ENCODE measurements at regions not wholly inside any gene's neighbourhood (a gene's known extent, or its start where the extent isn't known, plus 50 kb on each side); places are given as distances from the start of the nearest gene placed in this dataset.

DNA sequence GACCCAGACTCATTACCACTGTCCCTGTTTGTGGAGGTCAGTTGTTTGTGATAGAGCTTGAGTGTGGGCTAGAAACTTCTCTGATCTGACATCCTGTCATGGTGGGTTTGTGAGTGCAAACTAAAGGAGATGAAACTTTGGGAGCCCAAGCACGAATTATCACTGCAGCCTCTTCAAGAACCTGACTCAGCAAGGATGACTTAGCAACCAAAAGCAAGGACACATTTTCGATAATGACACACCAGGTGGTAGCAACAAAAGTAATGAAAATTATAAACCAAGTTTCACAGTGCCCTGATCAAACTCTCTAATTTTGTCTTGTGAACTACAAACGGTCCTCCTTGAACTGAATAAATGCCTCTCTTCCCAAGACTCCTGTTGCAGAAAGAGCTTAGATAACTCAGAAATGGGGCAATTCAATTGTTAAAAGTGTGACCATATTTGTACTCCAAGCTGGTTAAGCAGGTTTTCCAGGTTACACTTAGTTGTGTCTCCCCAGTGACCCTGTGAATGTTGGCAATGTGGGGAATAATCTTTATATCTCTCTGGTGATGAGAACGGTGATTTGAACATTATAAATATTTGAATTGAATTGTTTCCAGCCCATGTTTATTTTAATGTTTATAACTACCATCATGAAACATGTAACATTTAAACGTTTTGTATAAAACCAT is 52.6 kb upstream of the ATP8A1 start:
- no peak overlapping the region for H2BK15ac ChIP-seq (ENCODE audit: low read depth, low read length)
- H3K23ac ChIP-seq (ENCODE audit: low read depth, low read length), result no peak overlapping the region
- no peak overlapping the region for H2AFZ ChIP-seq (replicated peaks; ENCODE audit: low read length, poor library complexity)
- H3K4me3 ChIP-seq (ENCODE audit: insufficient read depth, low read depth, low read length), result no peak overlapping the region
- H3K36me3 ChIP-seq (ENCODE audit: control insufficient read depth, insufficient read depth, low read length), result no peaks in the 10 kb centered on the region
- intact Hi-C loops (cut with micrococcal nuclease), result no loop called here
- dilution Hi-C loops (cut with HindIII; ENCODE audit: low sequenced_read_pairs, unreplicated experiment), result no loop called here
- H3K18ac ChIP-seq (ENCODE audit: low read depth, low read length), result no peak overlapping the region
- no peak overlapping the region for H3K27ac ChIP-seq (ENCODE audit: insufficient read depth, low read length)
- in situ Hi-C loops (cut with MboI; ENCODE audit: low sequenced_read_pairs), result no loop called here
- no peak overlapping the region for H2AK9ac ChIP-seq (replicated peaks; ENCODE audit: low read depth, low read length, poor library complexity)
- H3K27me3 ChIP-seq (ENCODE audit: control insufficient read depth, insufficient read depth, low read length), result no peaks in the 10 kb centered on the region
- POLR2A ChIA-PET (ENCODE audit: unreplicated experiment), result no interaction called here
- no peak overlapping the region for H3K4me2 ChIP-seq (ENCODE audit: low read depth, low read length)
- no CpG with 5 or more reads among the region's 5 CpGs for WGBS, 2 experiments (ENCODE audit: extremely low coverage in 2 of 2, insufficient read length in 1 of 2)
- H3K9me3 ChIP-seq (ENCODE audit: control insufficient read depth, insufficient read depth, low read length), result no peaks in the 10 kb centered on the region
- ATAC-seq (ENCODE audit: low read depth), result no peak
- no peak overlapping the region for H2BK5ac ChIP-seq (ENCODE audit: low read depth, low read length, poor library complexity, severe bottlenecking)
- H4K91ac ChIP-seq (ENCODE audit: insufficient read depth, low read depth, low read length), result no peak overlapping the region
- TF ChIP-seq ELK1 (IDR thresholded peaks at IDR 0.05; ENCODE audit: borderline replicate concordance, low read depth, low read length) (no peak), FOS (IDR thresholded peaks at IDR 0.05; ENCODE audit: low read depth, low read length) (no peak), MXI1 (IDR thresholded peaks at IDR 0.05; ENCODE audit: borderline replicate concordance, low read depth, low read length) (no peak), MAZ (IDR thresholded peaks at IDR 0.05; ENCODE audit: borderline replicate concordance, low read depth, low read length) (no peak), MAFK (IDR thresholded peaks at IDR 0.05; ENCODE audit: low read depth, low read length) (no peak), SMC3 (IDR thresholded peaks at IDR 0.05; ENCODE audit: low read depth, low read length) (no peak), NFE2L2 (IDR thresholded peaks at IDR 0.05; ENCODE audit: low read depth, low read length) (no peak), RFX5 (IDR thresholded peaks at IDR 0.05; ENCODE audit: low read depth, low read length) (no peak), CEBPB (IDR thresholded peaks at IDR 0.05; ENCODE audit: low read depth, low read length) (no peak), RAD21 (IDR thresholded peaks at IDR 0.05; ENCODE audit: low read length) (no peak), CHD1 (IDR thresholded peaks at IDR 0.05; ENCODE audit: low read depth, low read length) (no peak)
- no peak overlapping the region for H2BK20ac ChIP-seq (ENCODE audit: low read depth, low read length)
- CTCF ChIA-PET, result no interaction called here
- H2AK5ac ChIP-seq (ENCODE audit: low read depth, low read length), result no peak overlapping the region
- no peak overlapping the region for H3K14ac ChIP-seq (replicated peaks; ENCODE audit: low read depth, low read length)
- no peak overlapping the region for H3K4ac ChIP-seq (ENCODE audit: low read depth, low read length)
- DNase-seq, result no peak
- no peak overlapping the region for H4K8ac ChIP-seq (ENCODE audit: low read depth in 2 of 2, low read length in 2 of 2)
- no peaks in the 10 kb centered on the region for H4K20me1 ChIP-seq (ENCODE audit: insufficient read depth, low read length)
- H4K5ac ChIP-seq (ENCODE audit: low read depth, low read length), result no peak overlapping the region
- H3K9me1 ChIP-seq (ENCODE audit: insufficient read depth, low read length), result no peaks in the 10 kb centered on the region
- no peak overlapping the region for H3K9ac ChIP-seq (ENCODE audit: low read depth, low read length)
- H3K56ac ChIP-seq (ENCODE audit: extremely low read depth, insufficient read depth, low read length), result no peak overlapping the region
- no peak overlapping the region for H2BK120ac ChIP-seq (ENCODE audit: low read depth, low read length)
- no TSS peak for BruUV-seq (replicated peaks)
- no peaks in the 10 kb centered on the region for H3K4me1 ChIP-seq (ENCODE audit: control insufficient read depth, insufficient read depth, low read length)
- H3K79me1 ChIP-seq (ENCODE audit: low read depth in 1 of 2, low read length in 2 of 2), result no peaks in the 10 kb centered on the region

All from IMR-90 (cell line).